Activated T-cell treated with anti-CD3 and anti-CD28 coated beads, Interleukin-2, amount 50 U/mL, for 1 hour (primary cell): ENCODE measurements at regions not wholly inside any gene's neighbourhood (a gene's known extent, or its start where the extent isn't known, plus 50 kb on each side); places are given as distances from the start of the nearest gene placed in this dataset.

Experiments
- DNase-seq: peaks from one replicate; pipeline ENCODE4 v3.0.0-alpha.2; 2020

GRCh38 chr2:180443888-180444287 is 436.8 kb upstream of the CWC22 start:
- no peak for DNase-seq

GRCh38 chr2:180442860-180443644 is 436.0 kb upstream of the CWC22 start:
- no peak for DNase-seq

- no peak for DNase-seq
These were observed 412.1 kb upstream of the CWC22 start for GRCh38 chr2:180419212-180419611.

GRCh38 chr2:180416627-180417026 is 409.5 kb upstream of the CWC22 start:
- no peak for DNase-seq

GRCh38 chr2:180413336-180413735 is 406.2 kb upstream of the CWC22 start:
- DNase-seq: no peak

- DNase-seq: no peak
These were observed 405.1 kb upstream of the CWC22 start for GRCh38 chr2:180412219-180412618.

- DNase-seq: no peak
These were observed 404.6 kb upstream of the CWC22 start for GRCh38 chr2:180411661-180412060.

GRCh38 chr2:180406687-180407086 is 399.6 kb upstream of the CWC22 start:
- DNase-seq: no peak

- DNase-seq: no peak
These were observed 398.4 kb upstream of the CWC22 start for GRCh38 chr2:180405520-180405919.

- DNase-seq: no peak
These were observed 387.2 kb upstream of the CWC22 start for GRCh38 chr2:180394305-180394704.

- no peak for DNase-seq
These were observed 378.6 kb upstream of the CWC22 start for GRCh38 chr2:180385601-180386201.

- DNase-seq: no peak
These were observed 369.0 kb upstream of the CWC22 start for GRCh38 chr2:180376066-180376465.

GRCh38 chr2:180374502-180375281 is 367.6 kb upstream of the CWC22 start:
- no peak for DNase-seq

GRCh38 chr2:180370511-180371205 is 363.6 kb upstream of the CWC22 start:
- DNase-seq: no peak

- DNase-seq: no peak
These were observed 361.8 kb upstream of the CWC22 start for GRCh38 chr2:180368881-180369280.

- no peak for DNase-seq
These were observed 360.7 kb upstream of the CWC22 start for GRCh38 chr2:180367815-180368214.

GRCh38 chr2:180366481-180366880 is 359.4 kb upstream of the CWC22 start:
- no peak for DNase-seq

- DNase-seq: no peak
These were observed 357.6 kb upstream of the CWC22 start for GRCh38 chr2:180364719-180365118.

GRCh38 chr2:180360283-180360618 is 353.2 kb upstream of the CWC22 start:
- no peak for DNase-seq

- no peak for DNase-seq
These were observed 352.6 kb upstream of the CWC22 start for GRCh38 chr2:180359522-180360282.

- no peak for DNase-seq
These were observed 351.4 kb upstream of the CWC22 start for GRCh38 chr2:180358458-180358857.

- DNase-seq: no peak
These were observed 349.6 kb upstream of the CWC22 start for GRCh38 chr2:180356676-180357075.

- no peak for DNase-seq
These were observed 345.5 kb upstream of the CWC22 start for GRCh38 chr2:180352620-180353019.
